Mesothelial cell of epicardium (in vitro differentiated cells): ENCODE measurements at regions not wholly inside any gene's neighbourhood (a gene's known extent, or its start where the extent isn't known, plus 50 kb on each side); places are given as distances from the start of the nearest gene placed in this dataset.

Source experiments
- DNase-seq, 2 experiments: peaks; one replicate each; pipeline ENCODE4 v3.0.0; 2021; ENCODE audit warnings: low spot score in 2 of 2; ENCODE audit not compliant: unreplicated experiment in 2 of 2
- H3K27ac Mint-ChIP-seq: 2 replicates; pipeline ENCODE4 v1.8.0; 2021; ENCODE audit warnings: mixed read lengths
- H3K27me3 Mint-ChIP-seq: 2 replicates; pipeline ENCODE4 v1.8.0; 2021; ENCODE audit warnings: low read depth, mixed read lengths
- H3K36me3 Mint-ChIP-seq: 2 replicates; pipeline ENCODE4 v1.8.0; 2021; ENCODE audit warnings: mixed read lengths
- H3K4me1 Mint-ChIP-seq: 2 replicates; pipeline ENCODE4 v1.8.0; 2021; ENCODE audit warnings: mixed read lengths
- H3K4me3 Mint-ChIP-seq: 2 replicates; pipeline ENCODE4 v1.8.0; 2021; ENCODE audit warnings: mild to moderate bottlenecking, moderate library complexity, mixed read lengths
- H3K9me3 Mint-ChIP-seq: 2 replicates; pipeline ENCODE4 v1.8.0; 2021; ENCODE audit warnings: mixed read lengths
- CTCF ChIP-seq: fragments of 200-600 bp; sonication (generic); IDR thresholded peaks from one replicate; pipeline ENCODE4 v1.5.0; 2021; ENCODE audit warnings: antibody characterized with exemption; ENCODE audit not compliant: unreplicated experiment

GRCh38 chr20:21628800-21629199 is 76.7 kb upstream of the PAX1 start:
- TF ChIP-seq CTCF, result no peak
- Mint-ChIP-seq H3K9me3 (no peaks in the 10 kb centered on the region), H3K4me1 (no peaks in the 10 kb centered on the region), H3K27ac (no peak overlapping the region), H3K36me3 (no peaks in the 10 kb centered on the region), H3K4me3 (no peak overlapping the region), H3K27me3 (peaks cover 67% of the 10 kb centered on the region)
- DNase-seq, result no peak

GRCh38 chr20:21623781-21624094 is 81.7 kb upstream of the PAX1 start:
- H3K27me3 Mint-ChIP-seq, result peaks cover 48% of the 10 kb centered on the region
- H3K4me1 Mint-ChIP-seq, result peaks cover 4% of the 10 kb centered on the region
- no peak overlapping the region for H3K4me3 Mint-ChIP-seq
- DNase-seq, result no peak
- TF ChIP-seq CTCF, result no peak
- H3K9me3 Mint-ChIP-seq, result no peaks in the 10 kb centered on the region
- no peak overlapping the region for H3K27ac Mint-ChIP-seq
- no peaks in the 10 kb centered on the region for H3K36me3 Mint-ChIP-seq

- Mint-ChIP-seq H3K27me3 (peaks cover 44% of the 10 kb centered on the region), H3K27ac (no peak overlapping the region), H3K36me3 (no peaks in the 10 kb centered on the region), H3K4me1 (peaks cover 4% of the 10 kb centered on the region), H3K4me3 (no peak overlapping the region), H3K9me3 (no peaks in the 10 kb centered on the region)
- TF ChIP-seq CTCF, result no peak
- no peak for DNase-seq
Measured at GRCh38 chr20:21623074-21623780, 82.2 kb upstream of the PAX1 start.

- H3K36me3 Mint-ChIP-seq, result no peaks in the 10 kb centered on the region
- peaks cover 42% of the 10 kb centered on the region for H3K27me3 Mint-ChIP-seq
- no peak for TF ChIP-seq CTCF
- no peaks in the 10 kb centered on the region for H3K9me3 Mint-ChIP-seq
- DNase-seq, result no peak
- H3K27ac Mint-ChIP-seq, result no peak overlapping the region
- peaks cover 4% of the 10 kb centered on the region for H3K4me1 Mint-ChIP-seq
- H3K4me3 Mint-ChIP-seq, result no peak overlapping the region
Measured at GRCh38 chr20:21622097-21622857, 83.2 kb upstream of the PAX1 start.

GRCh38 chr20:21618759-21619416 is 86.6 kb upstream of the PAX1 start:
- no peak for DNase-seq
- H3K27ac Mint-ChIP-seq, result no peak overlapping the region
- H3K4me1 Mint-ChIP-seq, result peaks cover 4% of the 10 kb centered on the region
- no peak for TF ChIP-seq CTCF
- no peaks in the 10 kb centered on the region for H3K36me3 Mint-ChIP-seq
- peaks cover 51% of the 10 kb centered on the region for H3K27me3 Mint-ChIP-seq
- no peak overlapping the region for H3K4me3 Mint-ChIP-seq
- H3K9me3 Mint-ChIP-seq, result no peaks in the 10 kb centered on the region
